Fibroblast of skin of left quadriceps (primary cell): ENCODE measurements at regions not wholly inside any gene's neighbourhood (a gene's known extent, or its start where the extent isn't known, plus 50 kb on each side); places are given as distances from the start of the nearest gene placed in this dataset.

Source experiments
- DNase-seq, 2 experiments: peaks; one replicate each; pipeline ENCODE4 v3.0.0-alpha.2; 2013; ENCODE audit warnings: low read depth in 2 of 2

GRCh38 chr2:71842744-71843143 lies 304.9 kb downstream of the CYP26B1 start:
- no peak for DNase-seq

GRCh38 chr2:71839826-71840225 lies 307.8 kb downstream of the CYP26B1 start:
- DNase-seq: no peak

GRCh38 chr2:71834796-71835195 lies 312.9 kb downstream of the CYP26B1 start:
- no peak for DNase-seq

GRCh38 chr2:71833855-71834560 lies 313.7 kb downstream of the CYP26B1 start:
- no peak for DNase-seq

GRCh38 chr2:71833272-71833671 lies 314.4 kb downstream of the CYP26B1 start:
- no peak for DNase-seq

GRCh38 chr2:71832844-71833243 lies 314.8 kb downstream of the CYP26B1 start:
- no peak for DNase-seq

GRCh38 chr2:71832388-71832787 lies 315.3 kb downstream of the CYP26B1 start:
- no peak for DNase-seq

GRCh38 chr2:71831193-71831577 lies 316.5 kb downstream of the CYP26B1 start:
- DNase-seq: peak; percentile 69

- DNase-seq: no peak
Measured at GRCh38 chr2:71830497-71831192, 317.0 kb downstream of the CYP26B1 start.

- peak; percentile 69 to 75 for DNase-seq
Measured at GRCh38 chr2:71829008-71829407, 318.7 kb downstream of the CYP26B1 start.

GRCh38 chr2:71827973-71828372 lies 319.7 kb downstream of the CYP26B1 start:
- no peak for DNase-seq

GRCh38 chr2:71827524-71827901 lies 320.1 kb downstream of the CYP26B1 start:
- no peak for DNase-seq

- no peak for DNase-seq
Measured at GRCh38 chr2:71826826-71827523, 320.7 kb downstream of the CYP26B1 start.

GRCh38 chr2:71826299-71826698 lies 321.4 kb downstream of the CYP26B1 start:
- no peak for DNase-seq

- DNase-seq: no peak
Measured at GRCh38 chr2:71824436-71824835, 323.2 kb downstream of the CYP26B1 start.

GRCh38 chr2:71823526-71823925 lies 324.1 kb downstream of the CYP26B1 start:
- DNase-seq: no peak

GRCh38 chr2:71822463-71822862 lies 325.2 kb downstream of the CYP26B1 start:
- no peak for DNase-seq

GRCh38 chr2:71821856-71822255 lies 325.8 kb downstream of the CYP26B1 start:
- DNase-seq: no peak

GRCh38 chr2:71816815-71817214 lies 330.8 kb downstream of the CYP26B1 start:
- DNase-seq: peak in 1 of 2 experiments; percentile 58

- no peak for DNase-seq
Measured at GRCh38 chr2:71815701-71816474, 331.8 kb downstream of the CYP26B1 start.

- DNase-seq: no peak
Measured at GRCh38 chr2:71814885-71815284, 332.8 kb downstream of the CYP26B1 start.
